GM19438 (cell line): ENCODE measurements at regions not wholly inside any gene's neighbourhood (a gene's known extent, or its start where the extent isn't known, plus 50 kb on each side); places are given as distances from the start of the nearest gene placed in this dataset.

Experiments used
- ATAC-seq: cut with Tn5 transposase; IDR thresholded peaks from one replicate; pipeline ENCODE4 v1.9.1; 2021; ENCODE audit warnings: low read depth; ENCODE audit not compliant: unreplicated experiment

GRCh38 chr6:119633461-119633860, 283.9 kb upstream of the MAN1A1 start:
- ATAC-seq, result no peak

- ATAC-seq, result no peak
Observed at GRCh38 chr6:119630561-119631192, 281.1 kb upstream of the MAN1A1 start.

GRCh38 chr6:119628691-119629594, 279.4 kb upstream of the MAN1A1 start:
- no peak for ATAC-seq

GRCh38 chr6:119627908-119628669, 278.5 kb upstream of the MAN1A1 start:
- ATAC-seq, result no peak

GRCh38 chr6:119626884-119627619, 277.5 kb upstream of the MAN1A1 start:
- ATAC-seq, result no peak

GRCh38 chr6:119620846-119621555, 271.4 kb upstream of the MAN1A1 start:
- ATAC-seq, result no peak

- no peak for ATAC-seq
Observed at GRCh38 chr6:119614138-119614537, 264.6 kb upstream of the MAN1A1 start.

- ATAC-seq, result no peak
Observed at GRCh38 chr6:119612911-119613381, 263.4 kb upstream of the MAN1A1 start.

- ATAC-seq, result no peak
Observed at GRCh38 chr6:119612176-119612891, 262.8 kb upstream of the MAN1A1 start.

- no peak for ATAC-seq
Observed at GRCh38 chr6:119610754-119611153, 261.2 kb upstream of the MAN1A1 start.

GRCh38 chr6:119610265-119610664, 260.7 kb upstream of the MAN1A1 start:
- ATAC-seq, result no peak

- no peak for ATAC-seq
Observed at GRCh38 chr6:119609865-119610264, 260.3 kb upstream of the MAN1A1 start.

GRCh38 chr6:119608994-119609393, 259.4 kb upstream of the MAN1A1 start:
- ATAC-seq, result no peak

- ATAC-seq, result no peak
Observed at GRCh38 chr6:119604124-119604523, 254.6 kb upstream of the MAN1A1 start.

GRCh38 chr6:119603501-119603900, 253.9 kb upstream of the MAN1A1 start:
- ATAC-seq, result no peak

GRCh38 chr6:119602215-119603178, 252.9 kb upstream of the MAN1A1 start:
- ATAC-seq, result no peak

GRCh38 chr6:119598883-119599282, 249.3 kb upstream of the MAN1A1 start:
- no peak for ATAC-seq

- ATAC-seq, result no peak
Observed at GRCh38 chr6:119594907-119595306, 245.3 kb upstream of the MAN1A1 start.
